ENCODE measurements at regions not wholly inside any gene's neighbourhood (a gene's known extent, or its start where the extent isn't known, plus 50 kb on each side); places are given as distances from the start of the nearest gene placed in this dataset.

GRCh38 chr12:77229640-77230442 is 164.5 kb upstream of the E2F7 start:
- TF ChIP-seq CTCF (IDR thresholded peaks at IDR 0.05) = no peak
- TF ChIP-seq POLR2A (IDR thresholded peaks at IDR 0.05) = no peak

All from adrenal gland (tissue), 5 donors.